Hepatocyte (in vitro differentiated cells): ENCODE measurements at regions not wholly inside any gene's neighbourhood (a gene's known extent, or its start where the extent isn't known, plus 50 kb on each side); places are given as distances from the start of the nearest gene placed in this dataset.

ENCODE experiments used
- DNase-seq: peaks from one replicate; pipeline ENCODE4 v3.0.0-alpha.2; 2016; ENCODE audit warnings: low spot score
- H2AFZ ChIP-seq: fragments of 200-600 bp; sonication (generic); 2 replicates; pipeline ENCODE4 v1.6.0; 2016; ENCODE audit warnings: antibody characterized with exemption, mild to moderate bottlenecking
- H3K27ac ChIP-seq: fragments of 200-600 bp; sonication (generic); 2 replicates; pipeline ENCODE4 v1.5.1; 2016; ENCODE audit warnings: mild to moderate bottlenecking
- H3K27me3 ChIP-seq: fragments of 200-600 bp; sonication (generic); 2 replicates; pipeline ENCODE4 v1.6.1; 2016
- H3K36me3 ChIP-seq: fragments of 200-600 bp; sonication (generic); replicated peaks from 2 replicates; pipeline ENCODE4 v1.5.1; 2016; ENCODE audit warnings: low read depth; ENCODE audit not compliant: insufficient read depth
- H3K4me1 ChIP-seq: fragments of 200-600 bp; sonication (generic); 2 replicates; pipeline ENCODE4 v1.5.1; 2016; ENCODE audit warnings: mild to moderate bottlenecking, moderate library complexity; ENCODE audit not compliant: insufficient read depth
- H3K4me2 ChIP-seq: fragments of 200-600 bp; sonication (generic); 2 replicates; pipeline ENCODE4 v1.6.0; 2016
- H3K4me3 ChIP-seq: fragments of 200-600 bp; sonication (generic); 2 replicates; pipeline ENCODE4 v1.5.1; 2016; ENCODE audit warnings: mild to moderate bottlenecking
- H3K79me2 ChIP-seq: fragments of 200-600 bp; sonication (generic); 2 replicates; pipeline ENCODE4 v1.6.0; 2017; ENCODE audit warnings: mild to moderate bottlenecking
- H3K9me2 ChIP-seq: fragments of 200-600 bp; sonication (generic); replicated peaks from 2 replicates; pipeline ENCODE4 v1.6.0; 2017; ENCODE audit warnings: mild to moderate bottlenecking; ENCODE audit not compliant: insufficient read depth
- H3K9me3 ChIP-seq: fragments of 200-600 bp; sonication (generic); 2 replicates; pipeline ENCODE4 v1.5.1; 2016; ENCODE audit warnings: low read depth, mild to moderate bottlenecking
- H4K20me1 ChIP-seq: fragments of 200-600 bp; sonication (generic); 2 replicates; pipeline ENCODE4 v1.6.0; 2016; ENCODE audit warnings: mild to moderate bottlenecking; ENCODE audit not compliant: insufficient read depth, poor library complexity, severe bottlenecking
- EZH2 ChIP-seq: fragments of 200-600 bp; sonication (generic); IDR thresholded peaks from 2 replicates; pipeline ENCODE4 v1.6.1; 2016; ENCODE audit warnings: antibody characterized with exemption, mild to moderate bottlenecking, borderline replicate concordance
- EZH2phosphoT487 ChIP-seq: fragments of 200-600 bp; sonication (generic); IDR thresholded peaks from one replicate; pipeline ENCODE4 v1.6.1; 2018; ENCODE audit warnings: antibody characterized with exemption, mild to moderate bottlenecking, low read depth, moderate library complexity; ENCODE audit not compliant: unreplicated experiment, severe bottlenecking
- WGBS: methylation state at CpG from one replicate; pipeline ENCODE4 v1.1.6; 2016; ENCODE audit warnings: low lambda C conversion rate; ENCODE audit errors: missing lambda C conversion rate; 5-methylcytosine and 5-hydroxymethylcytosine counted together
- TF ChIP-seq, protein P1 (sequence below): fragments of 200-600 bp; sonication (generic); IDR thresholded peaks from 2 replicates; pipeline ENCODE4 v1.5.1; 2016; ENCODE audit warnings: antibody characterized with exemption, mild to moderate bottlenecking; ENCODE audit not compliant: poor library complexity

DNA sequence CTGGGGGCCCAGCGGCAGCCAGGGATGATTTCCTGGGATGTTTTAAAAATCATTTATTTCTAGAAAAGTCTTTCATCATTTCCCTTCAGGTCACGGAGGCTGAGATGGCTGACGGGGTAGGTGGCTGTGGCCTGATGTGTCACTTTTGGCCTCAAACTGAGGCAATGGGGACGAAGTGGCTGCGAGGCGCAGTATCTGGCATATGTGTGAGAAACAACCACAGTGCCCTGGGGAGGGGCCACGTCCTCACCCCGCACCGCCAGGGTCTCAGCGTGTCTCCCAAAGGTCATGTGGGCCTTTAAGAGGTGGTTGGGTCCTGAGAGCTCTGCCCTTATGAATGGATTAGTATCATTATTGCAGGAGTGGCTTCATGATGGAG lies 120.0 kb downstream of the CEBPB start:
- H3K27me3 ChIP-seq: no peaks in the 10 kb centered on the region
- no peak overlapping the region for H2AFZ ChIP-seq
- DNase-seq: no peak
- TF ChIP-seq, protein P1, sequence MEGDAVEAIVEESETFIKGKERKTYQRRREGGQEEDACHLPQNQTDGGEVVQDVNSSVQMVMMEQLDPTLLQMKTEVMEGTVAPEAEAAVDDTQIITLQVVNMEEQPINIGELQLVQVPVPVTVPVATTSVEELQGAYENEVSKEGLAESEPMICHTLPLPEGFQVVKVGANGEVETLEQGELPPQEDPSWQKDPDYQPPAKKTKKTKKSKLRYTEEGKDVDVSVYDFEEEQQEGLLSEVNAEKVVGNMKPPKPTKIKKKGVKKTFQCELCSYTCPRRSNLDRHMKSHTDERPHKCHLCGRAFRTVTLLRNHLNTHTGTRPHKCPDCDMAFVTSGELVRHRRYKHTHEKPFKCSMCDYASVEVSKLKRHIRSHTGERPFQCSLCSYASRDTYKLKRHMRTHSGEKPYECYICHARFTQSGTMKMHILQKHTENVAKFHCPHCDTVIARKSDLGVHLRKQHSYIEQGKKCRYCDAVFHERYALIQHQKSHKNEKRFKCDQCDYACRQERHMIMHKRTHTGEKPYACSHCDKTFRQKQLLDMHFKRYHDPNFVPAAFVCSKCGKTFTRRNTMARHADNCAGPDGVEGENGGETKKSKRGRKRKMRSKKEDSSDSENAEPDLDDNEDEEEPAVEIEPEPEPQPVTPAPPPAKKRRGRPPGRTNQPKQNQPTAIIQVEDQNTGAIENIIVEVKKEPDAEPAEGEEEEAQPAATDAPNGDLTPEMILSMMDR: no peak
- TF ChIP-seq EZH2phosphoT487: no peak
- TF ChIP-seq EZH2: no peak
- no peaks in the 10 kb centered on the region for H4K20me1 ChIP-seq
- H3K79me2 ChIP-seq: no peaks in the 10 kb centered on the region
- no peak overlapping the region for H3K4me3 ChIP-seq
- H3K36me3 ChIP-seq: no peaks in the 10 kb centered on the region
- H3K27ac ChIP-seq: no peak overlapping the region
- H3K4me2 ChIP-seq: no peak overlapping the region
- no peaks in the 10 kb centered on the region for H3K9me2 ChIP-seq
- no peaks in the 10 kb centered on the region for H3K9me3 ChIP-seq
- H3K4me1 ChIP-seq: peaks cover 30% of the 10 kb centered on the region
- 95% methylated on average over 9 of the region's 10 CpGs for WGBS

DNA sequence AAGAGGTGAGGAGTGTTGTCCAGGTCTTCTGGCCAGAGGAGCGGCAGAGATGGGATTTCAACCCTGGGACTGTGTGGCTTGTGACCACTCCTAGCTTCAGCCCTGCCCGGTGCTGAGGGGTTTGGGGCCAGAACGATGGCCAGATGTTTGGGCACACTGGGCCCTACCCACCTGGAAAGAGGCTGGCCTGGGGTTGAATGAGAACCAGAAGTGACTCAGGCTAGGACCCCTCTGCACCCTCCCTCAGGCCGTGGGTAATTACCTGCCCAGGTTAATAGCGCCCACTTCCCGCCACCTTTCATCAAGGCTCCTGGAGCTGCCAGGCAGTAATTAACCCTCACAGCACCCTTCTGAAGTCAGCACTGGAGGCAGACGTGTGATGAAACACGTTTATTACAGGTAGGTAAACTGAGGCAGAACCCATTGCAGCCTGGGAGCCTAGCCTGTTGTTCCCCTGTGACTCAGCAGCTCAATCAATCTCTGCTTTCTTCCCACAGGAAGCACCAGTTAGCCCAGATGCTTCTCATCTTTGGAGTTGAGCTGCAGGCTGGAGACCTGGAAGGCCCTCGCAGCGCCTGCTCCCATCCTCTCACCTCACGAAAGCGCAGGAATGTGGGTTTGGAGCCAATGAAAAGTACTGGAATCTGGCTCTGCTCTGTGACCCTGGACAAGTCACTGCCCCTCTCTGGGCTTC lies 120.8 kb downstream of the CEBPB start:
- Histone ChIP-seq H2AFZ (no peak overlapping the region), H3K4me1 (peaks cover 22% of the 10 kb centered on the region), H3K9me2 (no peaks in the 10 kb centered on the region), H3K4me3 (no peak overlapping the region), H3K79me2 (no peaks in the 10 kb centered on the region), H3K9me3 (no peaks in the 10 kb centered on the region), H3K4me2 (no peak overlapping the region), H3K27ac (no peak overlapping the region), H3K27me3 (no peaks in the 10 kb centered on the region), H4K20me1 (no peaks in the 10 kb centered on the region), H3K36me3 (no peaks in the 10 kb centered on the region)
- DNase-seq: no peak
- TF ChIP-seq, protein P1: no peak
- TF ChIP-seq EZH2 (no peak), EZH2phosphoT487 (no peak)
- 87% methylated on average over 12 of the region's 12 CpGs for WGBS

DNA sequence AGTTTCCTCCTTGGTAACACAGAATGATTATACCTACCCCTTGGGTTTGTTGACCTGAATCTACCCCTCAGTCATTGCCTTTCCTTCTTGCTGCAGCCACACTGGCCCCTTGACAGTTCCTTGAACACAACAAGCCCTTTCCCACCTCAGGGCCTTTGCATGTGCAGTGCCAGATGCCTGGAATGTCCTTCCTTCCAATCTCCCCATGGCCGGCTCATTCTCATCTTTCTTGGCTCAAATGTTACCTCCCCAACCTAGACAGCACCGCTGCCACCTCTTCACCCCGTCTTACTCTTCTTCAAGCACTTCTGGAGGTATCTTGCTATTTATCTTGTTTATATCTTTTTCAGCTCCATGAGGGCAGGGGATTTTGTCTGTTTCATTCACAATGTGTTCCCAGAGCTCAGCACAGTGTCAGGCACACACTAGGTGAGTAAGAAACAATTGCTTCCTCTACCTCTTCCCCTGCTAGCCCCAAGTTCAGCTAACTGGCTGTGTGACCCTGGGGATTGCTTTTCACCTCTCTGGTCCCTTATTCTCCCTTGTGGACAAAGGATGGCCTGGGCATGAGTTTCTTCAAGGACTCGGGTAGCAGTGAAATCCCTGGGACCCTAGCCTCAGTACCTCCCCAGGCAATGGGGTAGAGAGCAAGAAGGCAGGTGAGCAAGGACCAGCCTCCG lies 121.5 kb downstream of the CEBPB start:
- H3K36me3 ChIP-seq: no peaks in the 10 kb centered on the region
- H3K27me3 ChIP-seq: no peaks in the 10 kb centered on the region
- no peak overlapping the region for H3K4me2 ChIP-seq
- no peaks in the 10 kb centered on the region for H3K79me2 ChIP-seq
- no peak overlapping the region for H3K4me3 ChIP-seq
- no peaks in the 10 kb centered on the region for H4K20me1 ChIP-seq
- H2AFZ ChIP-seq: no peak overlapping the region
- H3K9me3 ChIP-seq: no peaks in the 10 kb centered on the region
- TF ChIP-seq, protein P1: no peak
- TF ChIP-seq EZH2phosphoT487 (no peak), EZH2 (no peak)
- peaks cover 17% of the 10 kb centered on the region for H3K4me1 ChIP-seq
- WGBS: 71% methylated on average over 5 of the region's 5 CpGs
- H3K27ac ChIP-seq: no peak overlapping the region
- DNase-seq: no peak
- no peaks in the 10 kb centered on the region for H3K9me2 ChIP-seq
